Vagina (tissue), 2 donors: ENCODE measurements at regions not wholly inside any gene's neighbourhood (a gene's known extent, or its start where the extent isn't known, plus 50 kb on each side); places are given as distances from the start of the nearest gene placed in this dataset.

Experiments
- DNase-seq, 2 donors: peaks; one replicate each; pipeline ENCODE4 v3.0.0-alpha.2; 2017; ENCODE audit errors: extremely low spot score in 2 of 2
- H3K27ac ChIP-seq: fragments of 200-600 bp; sonication (generic); one replicate; pipeline ENCODE4 v1.5.1; 2019
- H3K27me3 ChIP-seq: fragments of 200-600 bp; sonication (generic); one replicate; pipeline ENCODE4 v1.5.1; 2019
- H3K36me3 ChIP-seq, 2 donors: fragments of 200-600 bp; sonication (generic); one replicate each; pipeline ENCODE4 v1.5.1; 2017 to 2019
- H3K4me1 ChIP-seq: fragments of 200-600 bp; sonication (generic); one replicate; pipeline ENCODE4 v1.5.1; 2019
- H3K4me3 ChIP-seq, 2 donors: fragments of 200-600 bp; sonication (generic); 1 replicate in 1 of 2; 2 replicates in 1 of 2; pipeline ENCODE4 v1.5.1; 2016 to 2019
- H3K9me3 ChIP-seq: fragments of 200-600 bp; sonication (generic); one replicate; pipeline ENCODE4 v1.5.1; 2019
- CTCF ChIP-seq, 3 experiments: fragments of 450-650 bp in 2 of 3; fragments of 200-600 bp in 1 of 3; sonication (generic) in 1 of 3; IDR thresholded peaks; one replicate each; pipeline ENCODE4 v1.5.1; 2017 to 2019; ENCODE audit warnings: antibody characterized with exemption in 3 of 3, mild to moderate bottlenecking in 2 of 3, moderate library complexity in 2 of 3
- POLR2A ChIP-seq, 2 donors: fragments of 450-650 bp; IDR thresholded peaks; one replicate each; pipeline ENCODE4 v1.6.1; 2017; ENCODE audit warnings: antibody characterized with exemption in 2 of 2, mild to moderate bottlenecking in 2 of 2, moderate library complexity in 2 of 2
- POLR2AphosphoS5 ChIP-seq, 2 donors: sonication (generic); formaldehyde crosslinking; IDR thresholded peaks; one replicate each; pipeline ENCODE4 v1.9.0; 2017; ENCODE audit warnings: antibody characterized with exemption in 2 of 2, mild to moderate bottlenecking in 2 of 2, low read depth in 1 of 2; ENCODE audit not compliant: insufficient read depth in 1 of 2
- intact Hi-C: fragments of 100-400 bp; cut with DNase I; formaldehyde crosslinking; loops from one replicate; pipeline ENCODE4 v1.15.1; 2023

DNA sequence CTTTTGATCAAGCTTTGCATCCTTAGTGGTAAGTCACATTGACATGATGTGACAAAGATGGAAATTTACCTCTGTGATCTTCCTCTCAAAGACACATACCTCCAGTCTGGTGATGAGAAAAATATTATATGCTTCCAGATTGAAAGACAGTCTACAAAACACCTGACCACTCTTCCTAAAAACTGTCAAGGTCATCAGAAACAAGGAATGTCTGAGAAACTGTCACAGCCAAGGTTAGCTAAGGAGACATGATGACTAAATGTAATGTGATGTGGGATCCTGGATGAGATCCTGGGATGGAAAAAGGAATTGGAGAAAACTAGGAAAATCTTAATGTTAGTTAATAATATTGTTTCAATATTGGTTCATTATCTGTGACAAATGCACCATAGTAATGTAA is 226.6 kb upstream of the ST6GAL2 start:
- no peak overlapping the region for H3K27ac ChIP-seq
- no peaks in the 10 kb centered on the region for H3K36me3 ChIP-seq
- no peaks in the 10 kb centered on the region for H3K27me3 ChIP-seq
- intact Hi-C loops, result no loop called here
- H3K9me3 ChIP-seq, result no peaks in the 10 kb centered on the region
- no peak for DNase-seq
- H3K4me3 ChIP-seq, result no peak overlapping the region
- TF ChIP-seq POLR2AphosphoS5 (IDR thresholded peaks at IDR 0.05; ENCODE audit: insufficient read depth in 1 of 2, low read depth in 1 of 2) (no peak), CTCF (IDR thresholded peaks at IDR 0.05) (no peak), POLR2A (IDR thresholded peaks at IDR 0.05) (no peak)
- H3K4me1 ChIP-seq, result no peaks in the 10 kb centered on the region

DNA sequence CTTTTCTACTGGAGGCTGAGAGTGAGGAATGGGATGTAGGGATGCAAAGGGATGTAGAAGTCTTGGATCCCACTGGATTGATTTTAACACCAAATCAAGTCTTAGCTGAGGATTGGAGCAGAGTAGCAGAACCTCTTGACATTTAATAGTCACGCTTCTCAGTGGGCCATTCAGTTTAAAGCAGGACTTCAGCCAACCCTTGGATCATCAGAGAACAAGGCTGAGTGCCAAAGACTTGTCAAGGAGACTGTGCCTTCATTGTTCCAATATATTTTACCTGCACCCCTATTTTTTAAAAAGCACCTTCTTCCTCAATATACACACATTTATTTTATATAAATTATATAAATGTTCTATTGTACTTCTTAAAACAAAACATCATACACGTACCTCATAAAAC is 242.4 kb upstream of the ST6GAL2 start:
- Histone ChIP-seq H3K36me3 (no peaks in the 10 kb centered on the region), H3K27ac (no peak overlapping the region), H3K4me1 (no peaks in the 10 kb centered on the region), H3K9me3 (no peaks in the 10 kb centered on the region), H3K4me3 (no peak overlapping the region), H3K27me3 (no peaks in the 10 kb centered on the region)
- TF ChIP-seq CTCF (IDR thresholded peaks at IDR 0.05), result no peak
- no peak for TF ChIP-seq POLR2AphosphoS5 (IDR thresholded peaks at IDR 0.05; ENCODE audit: insufficient read depth in 1 of 2, low read depth in 1 of 2)
- TF ChIP-seq POLR2A (IDR thresholded peaks at IDR 0.05), result no peak
- DNase-seq, result no peak
- intact Hi-C loops, result no loop called here

DNA sequence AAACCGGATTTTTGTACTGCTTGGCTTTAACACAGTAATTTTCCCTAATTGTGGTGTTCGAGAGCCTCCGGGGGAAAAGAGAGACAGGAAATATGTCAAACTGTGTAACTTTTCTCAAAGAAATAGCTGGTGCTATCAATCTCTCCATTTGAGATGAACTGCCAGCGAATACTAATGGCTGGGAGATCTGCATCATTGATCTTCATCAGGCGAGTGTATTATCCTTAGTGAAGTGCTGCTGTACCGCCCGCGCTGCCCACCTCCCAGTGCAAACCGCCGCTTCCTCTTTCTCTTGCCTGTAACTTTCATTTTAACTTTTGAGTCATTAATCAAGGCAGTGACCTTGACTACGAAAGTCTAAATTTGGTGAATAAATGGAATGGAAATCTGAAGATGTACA is 246.1 kb upstream of the ST6GAL2 start:
- Histone ChIP-seq H3K36me3 (no peaks in the 10 kb centered on the region), H3K9me3 (no peaks in the 10 kb centered on the region), H3K4me3 (no peak overlapping the region), H3K27ac (no peak overlapping the region), H3K4me1 (no peaks in the 10 kb centered on the region), H3K27me3 (no peaks in the 10 kb centered on the region)
- TF ChIP-seq POLR2A (IDR thresholded peaks at IDR 0.05) (no peak), POLR2AphosphoS5 (IDR thresholded peaks at IDR 0.05; ENCODE audit: insufficient read depth in 1 of 2, low read depth in 1 of 2) (no peak), CTCF (IDR thresholded peaks at IDR 0.05) (no peak)
- DNase-seq, result no peak
- intact Hi-C loops, result no loop called here

- Histone ChIP-seq H3K4me3 (no peak overlapping the region), H3K27me3 (no peaks in the 10 kb centered on the region), H3K27ac (no peak overlapping the region), H3K36me3 (no peaks in the 10 kb centered on the region), H3K4me1 (no peaks in the 10 kb centered on the region), H3K9me3 (no peaks in the 10 kb centered on the region)
- no peak for DNase-seq
- intact Hi-C loops, result no loop called here
- TF ChIP-seq POLR2A (IDR thresholded peaks at IDR 0.05), result no peak
- no peak for TF ChIP-seq CTCF (IDR thresholded peaks at IDR 0.05)
- TF ChIP-seq POLR2AphosphoS5 (IDR thresholded peaks at IDR 0.05; ENCODE audit: insufficient read depth in 1 of 2, low read depth in 1 of 2), result no peak
Measured at GRCh38 chr2:107132746-107133145, 246.8 kb upstream of the ST6GAL2 start.

- no peaks in the 10 kb centered on the region for H3K9me3 ChIP-seq
- intact Hi-C loops, result no loop called here
- no peaks in the 10 kb centered on the region for H3K27me3 ChIP-seq
- H3K4me3 ChIP-seq, result no peak overlapping the region
- no peak for DNase-seq
- H3K36me3 ChIP-seq, result no peaks in the 10 kb centered on the region
- H3K4me1 ChIP-seq, result no peaks in the 10 kb centered on the region
- TF ChIP-seq POLR2AphosphoS5 (IDR thresholded peaks at IDR 0.05; ENCODE audit: insufficient read depth in 1 of 2, low read depth in 1 of 2), result no peak
- no peak for TF ChIP-seq CTCF (IDR thresholded peaks at IDR 0.05)
- no peak for TF ChIP-seq POLR2A (IDR thresholded peaks at IDR 0.05)
- no peak overlapping the region for H3K27ac ChIP-seq
Measured at GRCh38 chr2:107133412-107133811, 247.4 kb upstream of the ST6GAL2 start.
